Ovary (tissue), 7 donors: ENCODE measurements at regions not wholly inside any gene's neighbourhood (a gene's known extent, or its start where the extent isn't known, plus 50 kb on each side); places are given as distances from the start of the nearest gene placed in this dataset.
"Not testable (repeated sequence)": the region's sequence is repeated elsewhere in the genome, so short reads cannot be mapped to it uniquely, and the experiment has no call there.

Experiments used
- DNase-seq, 5 donors: peaks; one replicate each; pipeline ENCODE4 v3.0.0-alpha.2; 2019 to 2020
- H3K27ac ChIP-seq, 2 donors: fragments of 200-600 bp; one replicate each; pipeline versions ENCODE4 v1.5.1 to v1.8.0; 2019 to 2022
- H3K27me3 ChIP-seq: fragments of 200-600 bp; one replicate; pipeline ENCODE4 v1.8.0; 2022
- H3K36me3 ChIP-seq: fragments of 200-600 bp; sonication (generic); one replicate; pipeline ENCODE4 v1.5.1; 2019
- H3K4me1 ChIP-seq: one replicate; pipeline ENCODE4 v1.8.1; 2013; ENCODE audit warnings: mild to moderate bottlenecking, moderate library complexity; ENCODE audit not compliant: insufficient read depth
- H3K4me3 ChIP-seq: fragments of 200-600 bp; sonication (generic); one replicate; pipeline ENCODE4 v1.5.1; 2017
- H3K9me3 ChIP-seq, 2 donors: fragments of 200-600 bp in 1 of 2; sonication (generic) in 1 of 2; one replicate each; pipeline versions ENCODE4 v1.5.1 to v1.8.1; 2013 to 2019; ENCODE audit warnings: mild to moderate bottlenecking in 1 of 2, moderate library complexity in 1 of 2
- CTCF ChIP-seq, 3 donors: fragments of 450-650 bp in 2 of 3; fragments of 200-600 bp in 1 of 3; IDR thresholded peaks; one replicate each; pipeline versions ENCODE4 v1.5.1 to v1.8.0; 2016 to 2022; ENCODE audit warnings: antibody characterized with exemption in 3 of 3, mild to moderate bottlenecking in 1 of 3
- EP300 ChIP-seq: sonication (generic); formaldehyde crosslinking; IDR thresholded peaks from one replicate; pipeline ENCODE4 v1.6.1; 2017; ENCODE audit warnings: antibody characterized with exemption
- POLR2A ChIP-seq: fragments of 450-650 bp; IDR thresholded peaks from one replicate; pipeline ENCODE4 v1.6.1; 2017; ENCODE audit warnings: antibody characterized with exemption, mild to moderate bottlenecking, moderate library complexity
- WGBS, 3 donors: extraction: QIAGEN DNeasy Blood & Tissue Kit in 1 of 3; methylation state at CpG; one replicate each; pipeline versions ENCODE4 v1.1.5 to v1.1.7; 2013 to 2017; 5-methylcytosine and 5-hydroxymethylcytosine counted together
- intact Hi-C, 4 donors: fragments of 100-400 bp; cut with DNase I; formaldehyde crosslinking; loops; one replicate each; pipeline versions ENCODE4 v1.11.0 to v1.15.1; 2022 to 2023
- donor health status: DM: no; HTN: no; CAD: no; lungs with moderate emphysema.
- donor health status: DM: no; HTN: no; CAD: no.
- donor health status: Bipolar disorder and iron deficiency.
- donor health status: DM: no; HTN: no; CAD: no.
- donor health status: DM: yes; HTN: yes; CAD: no.

GRCh38 chr10:123392182-123392963 lies 238.2 kb downstream of the BUB3 start:
- WGBS, 3 donors: 60 to 73% (median 69%) methylated on average over 6 of the region's 6 CpGs
- intact Hi-C loops: no loop called here

GRCh38 chr10:123393170-123393569 lies 239.0 kb downstream of the BUB3 start:
- intact Hi-C loops: no loop called here
- no peak overlapping the region for H3K4me3 ChIP-seq
- DNase-seq: no peak

More at GRCh38 chr10:123392182-123392963, 238.2 kb downstream of the BUB3 start:
- Histone ChIP-seq H3K4me1 (no peaks in the 10 kb centered on the region), H3K27me3 (no peaks in the 10 kb centered on the region), H3K9me3 (peaks cover 0 to 12% of the 10 kb centered on the region in 2 donors), H3K36me3 (no peaks in the 10 kb centered on the region), H3K4me3 (no peak overlapping the region), H3K27ac (no peak overlapping the region)
- TF ChIP-seq CTCF (IDR thresholded peaks at IDR 0.05): no peak
- TF ChIP-seq EP300: no peak
- TF ChIP-seq POLR2A: no peak
- DNase-seq: no peak

GRCh38 chr10:123394382-123394781 lies 240.2 kb downstream of the BUB3 start:
- 59 to 79% (median 69%) methylated on average over 1 of the region's 1 CpG for WGBS, 3 donors
- peaks cover 0 to 8% of the 10 kb centered on the region in 2 donors for H3K9me3 ChIP-seq
- no peak overlapping the region for H3K27ac ChIP-seq
- H3K36me3 ChIP-seq: no peaks in the 10 kb centered on the region
- no peak overlapping the region for H3K4me3 ChIP-seq
- TF ChIP-seq EP300: no peak
- no peak for TF ChIP-seq POLR2A
- TF ChIP-seq CTCF (IDR thresholded peaks at IDR 0.05): no peak
- no peak for DNase-seq
- H3K4me1 ChIP-seq: no peaks in the 10 kb centered on the region
- intact Hi-C loops: no loop called here
- no peaks in the 10 kb centered on the region for H3K27me3 ChIP-seq

More at GRCh38 chr10:123393170-123393569, 239.0 kb downstream of the BUB3 start:
- Histone ChIP-seq H3K36me3 (no peaks in the 10 kb centered on the region), H3K4me1 (no peaks in the 10 kb centered on the region), H3K27ac (no peak overlapping the region), H3K27me3 (no peaks in the 10 kb centered on the region), H3K9me3 (peaks cover 0 to 12% of the 10 kb centered on the region in 2 donors)
- WGBS, 3 donors: 89 to 96% (median 95%) methylated on average over 3 of the region's 3 CpGs
- TF ChIP-seq EP300 (no peak), CTCF (IDR thresholded peaks at IDR 0.05) (no peak), POLR2A (no peak)

GRCh38 chr10:123395234-123395633 lies 241.0 kb downstream of the BUB3 start:
- H3K4me1 ChIP-seq, intact Hi-C loops: not testable (repeated sequence)

GRCh38 chr10:123395906-123396305 lies 241.7 kb downstream of the BUB3 start:
- intact Hi-C loops: no loop called here
- H3K36me3 ChIP-seq: no peaks in the 10 kb centered on the region
- TF ChIP-seq CTCF (IDR thresholded peaks at IDR 0.05) (no peak), POLR2A (no peak), EP300 (no peak)
- H3K4me3 ChIP-seq: no peak overlapping the region
- DNase-seq: no peak
- H3K9me3 ChIP-seq: peaks cover 0 to 2% of the 10 kb centered on the region in 2 donors
- no peaks in the 10 kb centered on the region for H3K27me3 ChIP-seq
- H3K4me1 ChIP-seq: no peaks in the 10 kb centered on the region
- 86 to 93% (median 92%) methylated on average over 6 of the region's 6 CpGs for WGBS, 3 donors
- no peak overlapping the region for H3K27ac ChIP-seq

More at GRCh38 chr10:123395234-123395633, 241.0 kb downstream of the BUB3 start:
- not testable (repeated sequence) for H3K4me3 ChIP-seq, H3K36me3 ChIP-seq, H3K9me3 ChIP-seq, H3K27me3 ChIP-seq, DNase-seq, H3K27ac ChIP-seq
- 90 to 94% (median 94%) methylated on average over 4 of the region's 4 CpGs for WGBS, 3 donors
